SK-N-SH (cell line): ENCODE measurements at regions not wholly inside any gene's neighbourhood (a gene's known extent, or its start where the extent isn't known, plus 50 kb on each side); places are given as distances from the start of the nearest gene placed in this dataset.

Experiments
- CTCF ChIA-PET: fragments of 300-600, 350-600 bp; formaldehyde crosslinking; extraction: SDS; loops from one replicate; lab custom pipeline; 2021; lab: Yijun Ruan, JAX
- POLR2A ChIA-PET: fragments of 350-600 bp; sonication (Branson Sonifier 250); formaldehyde crosslinking; extraction: SDS; loops from one replicate; lab custom pipeline; 2020; ENCODE audit warnings: antibody characterized with exemption, inconsistent platforms; lab: Yijun Ruan, JAX
- DNase-seq: peaks from one replicate; pipeline ENCODE4 v3.0.0; 2012
- H2AFZ ChIP-seq: fragments of 200-600 bp; sonication (generic); 2 replicates; pipeline ENCODE4 v1.8.1; 2016; ENCODE audit warnings: antibody characterized with exemption, mild to moderate bottlenecking, low read depth
- H3F3A ChIP-seq: fragments of 200-600 bp; sonication (generic); replicated peaks from 2 replicates; pipeline ENCODE3; 2016; ENCODE audit warnings: antibody characterized with exemption, mild to moderate bottlenecking; ENCODE audit not compliant: insufficient read depth
- H3K27ac ChIP-seq, 2 experiments: fragments of 200-500 bp in 1 of 2; fragments of 200-600 bp in 1 of 2; sonication (Bioruptor generic) in 1 of 2; sonication (generic), shearing (Covaris generic) in 1 of 2; 2 replicates each; pipeline versions ENCODE4 v1.5.1 to v1.6.1; 2014 to 2016; ENCODE audit warnings: low read depth in 2 of 2, inconsistent platforms in 1 of 2, low read length in 1 of 2, mild to moderate bottlenecking in 1 of 2, mixed read lengths in 1 of 2
- H3K27me3 ChIP-seq: fragments of 200-600 bp; sonication (generic), shearing (Covaris generic); 2 replicates; pipeline ENCODE4 v1.6.1; 2016; ENCODE audit warnings: mixed run types; ENCODE audit not compliant: insufficient read depth
- H3K36me3 ChIP-seq, 2 experiments: fragments of 200-500 bp in 1 of 2; fragments of 200-600 bp in 1 of 2; sonication (Bioruptor generic) in 1 of 2; sonication (generic) in 1 of 2; replicated peaks in 1 of 2; 2 replicates each; pipeline versions ENCODE3 to v1.5.1; 2014 to 2016; ENCODE audit warnings: low read length in 1 of 2, mild to moderate bottlenecking in 1 of 2; ENCODE audit not compliant: insufficient read depth in 2 of 2, control insufficient read depth in 1 of 2
- H3K4me1 ChIP-seq, 2 experiments: fragments of 200-500 bp in 1 of 2; fragments of 200-600 bp in 1 of 2; sonication (Bioruptor generic) in 1 of 2; sonication (generic), shearing (Covaris generic) in 1 of 2; 2 replicates each; pipeline versions ENCODE4 v1.5.1 to v1.6.1; 2014 to 2016; ENCODE audit warnings: low read depth in 1 of 2, low read length in 1 of 2, mixed run types in 1 of 2; ENCODE audit not compliant: insufficient read depth in 2 of 2, control insufficient read depth in 1 of 2
- H3K4me2 ChIP-seq: fragments of 200-600 bp; sonication (generic), shearing (Covaris generic); 2 replicates; pipeline ENCODE4 v1.6.1; 2017; ENCODE audit warnings: mixed run types
- H3K4me3 ChIP-seq, 2 experiments: fragments of 200-500 bp in 1 of 2; fragments of 200-600 bp in 1 of 2; sonication (Bioruptor generic) in 1 of 2; sonication (generic), shearing (Covaris generic) in 1 of 2; 2 replicates each; pipeline versions ENCODE4 v1.5.1 to v1.8.1; 2014 to 2016; ENCODE audit warnings: low read depth in 2 of 2, inconsistent platforms in 1 of 2, low read length in 1 of 2, mild to moderate bottlenecking in 1 of 2, mixed read lengths in 1 of 2, moderate library complexity in 1 of 2
- H3K79me2 ChIP-seq: fragments of 200-600 bp; sonication (generic); 2 replicates; pipeline ENCODE4 v1.8.1; 2017; ENCODE audit warnings: mild to moderate bottlenecking; ENCODE audit not compliant: insufficient read depth
- H3K9ac ChIP-seq: fragments of 200-600 bp; sonication (generic); 2 replicates; pipeline ENCODE4 v1.6.1; 2017; ENCODE audit warnings: mixed run types
- H3K9me2 ChIP-seq: fragments of 200-600 bp; sonication (generic); 2 replicates; pipeline ENCODE4 v1.6.1; 2017; ENCODE audit warnings: mixed run types
- H3K9me3 ChIP-seq: fragments of 200-600 bp; sonication (generic); 2 replicates; pipeline ENCODE4 v1.6.1; 2017; ENCODE audit warnings: mixed run types, mild to moderate bottlenecking, moderate library complexity
- H4K20me1 ChIP-seq: fragments of 200-600 bp; sonication (generic); 2 replicates; pipeline ENCODE4 v1.6.1; 2017; ENCODE audit warnings: mild to moderate bottlenecking, mixed run types; ENCODE audit not compliant: insufficient read depth
- ELF1 ChIP-seq: IDR thresholded peaks from 2 replicates; pipeline ENCODE4 v1.4.0; 2012
- EP300 ChIP-seq, 2 experiments: IDR thresholded peaks; 2 replicates each; pipeline versions ENCODE4 v1.4.0 to v1.6.1; 2012; ENCODE audit warnings: borderline replicate concordance in 1 of 2, low read depth in 1 of 2, low read length in 1 of 2
- FOXJ3 ChIP-seq: sonication (generic); formaldehyde crosslinking; IDR thresholded peaks from 2 replicates; pipeline ENCODE4 v1.5.1; 2020; ENCODE audit warnings: mild to moderate bottlenecking, missing genetic modification reagents
- GATA2 ChIP-seq: sonication (generic); formaldehyde crosslinking; IDR thresholded peaks from 2 replicates; pipeline ENCODE4 v1.5.0; 2020; ENCODE audit warnings: mild to moderate bottlenecking, missing genetic modification reagents
- MXI1 ChIP-seq: IDR thresholded peaks from 2 replicates; pipeline ENCODE4 v1.6.1; 2012; ENCODE audit warnings: mild to moderate bottlenecking, low read depth, low read length, improper control_type of control experiment
- SIN3A ChIP-seq: IDR thresholded peaks from 2 replicates; pipeline ENCODE4 v1.6.1; 2012; ENCODE audit warnings: low read depth, mild to moderate bottlenecking, low read length, moderate library complexity, borderline replicate concordance
- TEAD4 ChIP-seq: IDR thresholded peaks from 2 replicates; pipeline ENCODE4 v1.4.0; 2012; ENCODE audit warnings: mild to moderate bottlenecking, borderline replicate concordance; ENCODE audit not compliant: insufficient read depth
- WGBS: methylation state at CpG from one replicate; pipeline ENCODE4 v1.1.6; 2017; ENCODE audit warnings: low lambda C conversion rate; 5-methylcytosine and 5-hydroxymethylcytosine counted together
- TF ChIP-seq, protein P1 (sequence below): IDR thresholded peaks from 2 replicates; pipeline ENCODE4 v1.4.0; 2012; ENCODE audit warnings: low read depth, borderline replicate concordance
- TF ChIP-seq, protein P2 (sequence below): IDR thresholded peaks from 2 replicates; pipeline ENCODE4 v1.4.0; 2012; ENCODE audit warnings: low read depth
- TF ChIP-seq, protein P3 (sequence below): IDR thresholded peaks from 2 replicates; pipeline ENCODE4 v1.6.1; 2012; ENCODE audit warnings: mild to moderate bottlenecking, low read depth, low read length, moderate library complexity
- TF ChIP-seq, protein P4 (sequence below): IDR thresholded peaks from 2 replicates; pipeline ENCODE4; 2012
- TF ChIP-seq, protein P5 (sequence below): fragments of 150-350 bp; IDR thresholded peaks from 2 replicates; pipeline ENCODE4 v1.6.1; 2017; ENCODE audit warnings: antibody characterized with exemption, low read length, low read depth, borderline replicate concordance

DNA sequence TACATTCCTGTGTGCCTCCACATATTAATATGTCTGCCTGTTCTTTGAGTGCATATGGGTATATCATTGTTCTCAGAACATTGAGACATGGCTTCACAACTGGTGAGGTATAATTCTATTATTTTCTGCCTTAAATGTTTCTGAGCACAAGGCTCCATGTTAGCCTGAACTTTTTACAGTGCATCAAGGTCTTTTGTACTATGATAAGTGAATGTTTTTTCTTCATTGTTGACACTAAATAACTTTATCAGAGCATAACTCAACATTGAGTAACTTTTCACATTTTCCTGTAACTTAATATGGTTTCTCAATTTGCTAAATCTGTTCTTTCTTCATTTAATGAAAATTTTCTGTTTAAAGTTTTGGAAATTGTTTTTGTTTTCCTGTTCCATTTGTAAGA, 262.9 kb downstream of the HNMT start (continued):
- TF ChIP-seq, protein P1, sequence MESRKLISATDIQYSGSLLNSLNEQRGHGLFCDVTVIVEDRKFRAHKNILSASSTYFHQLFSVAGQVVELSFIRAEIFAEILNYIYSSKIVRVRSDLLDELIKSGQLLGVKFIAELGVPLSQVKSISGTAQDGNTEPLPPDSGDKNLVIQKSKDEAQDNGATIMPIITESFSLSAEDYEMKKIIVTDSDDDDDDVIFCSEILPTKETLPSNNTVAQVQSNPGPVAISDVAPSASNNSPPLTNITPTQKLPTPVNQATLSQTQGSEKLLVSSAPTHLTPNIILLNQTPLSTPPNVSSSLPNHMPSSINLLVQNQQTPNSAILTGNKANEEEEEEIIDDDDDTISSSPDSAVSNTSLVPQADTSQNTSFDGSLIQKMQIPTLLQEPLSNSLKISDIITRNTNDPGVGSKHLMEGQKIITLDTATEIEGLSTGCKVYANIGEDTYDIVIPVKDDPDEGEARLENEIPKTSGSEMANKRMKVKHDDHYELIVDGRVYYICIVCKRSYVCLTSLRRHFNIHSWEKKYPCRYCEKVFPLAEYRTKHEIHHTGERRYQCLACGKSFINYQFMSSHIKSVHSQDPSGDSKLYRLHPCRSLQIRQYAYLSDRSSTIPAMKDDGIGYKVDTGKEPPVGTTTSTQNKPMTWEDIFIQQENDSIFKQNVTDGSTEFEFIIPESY: no peak
- TF ChIP-seq ELF1 (no peak), FOXJ3 (CRISPR knock-in tag) (no peak), MXI1 (no peak), GATA2 (CRISPR knock-in tag) (no peak)
- TF ChIP-seq, protein P2, sequence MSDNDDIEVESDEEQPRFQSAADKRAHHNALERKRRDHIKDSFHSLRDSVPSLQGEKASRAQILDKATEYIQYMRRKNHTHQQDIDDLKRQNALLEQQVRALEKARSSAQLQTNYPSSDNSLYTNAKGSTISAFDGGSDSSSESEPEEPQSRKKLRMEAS: no peak
- TF ChIP-seq, all 33 proteins: peak for 0

DNA sequence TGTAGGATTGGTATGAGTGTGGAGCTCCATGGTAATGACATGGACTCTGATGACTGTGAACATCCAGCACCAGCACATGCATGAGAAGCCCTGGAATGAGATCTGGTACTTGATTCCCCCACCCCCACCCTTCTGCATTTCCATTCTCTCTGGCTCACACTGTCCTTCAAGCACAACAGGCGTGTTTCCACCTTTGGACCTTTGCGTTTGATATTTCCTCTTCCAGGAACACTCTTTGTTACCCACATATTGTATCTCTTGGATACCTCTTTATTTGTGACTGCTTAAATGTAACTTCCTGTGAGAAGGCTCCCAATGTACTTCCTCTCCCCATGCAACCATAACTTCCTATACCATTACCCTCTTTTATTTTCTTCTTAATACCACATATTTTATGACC, 263.8 kb downstream of the HNMT start:
- Histone ChIP-seq H3K9me3 (no peaks in the 10 kb centered on the region), H3K4me2 (no peak overlapping the region), H2AFZ (no peak overlapping the region), H3K79me2 (no peaks in the 10 kb centered on the region), H3K9ac (no peak overlapping the region), H4K20me1 (no peaks in the 10 kb centered on the region), H3K4me1 (no peaks in the 10 kb centered on the region), H3K4me3 (no peak overlapping the region), H3K9me2 (no peaks in the 10 kb centered on the region), H3K36me3 (no peaks in the 10 kb centered on the region), H3K27ac (no peak overlapping the region), H3F3A (no peaks in the 10 kb centered on the region), H3K27me3 (no peaks in the 10 kb centered on the region)
- ChIA-PET POLR2A (no interaction called here), CTCF (no interaction called here)
- DNase-seq: no peak
- WGBS: 93% methylated on average over 2 of the region's 2 CpGs
- TF ChIP-seq, protein P3, sequence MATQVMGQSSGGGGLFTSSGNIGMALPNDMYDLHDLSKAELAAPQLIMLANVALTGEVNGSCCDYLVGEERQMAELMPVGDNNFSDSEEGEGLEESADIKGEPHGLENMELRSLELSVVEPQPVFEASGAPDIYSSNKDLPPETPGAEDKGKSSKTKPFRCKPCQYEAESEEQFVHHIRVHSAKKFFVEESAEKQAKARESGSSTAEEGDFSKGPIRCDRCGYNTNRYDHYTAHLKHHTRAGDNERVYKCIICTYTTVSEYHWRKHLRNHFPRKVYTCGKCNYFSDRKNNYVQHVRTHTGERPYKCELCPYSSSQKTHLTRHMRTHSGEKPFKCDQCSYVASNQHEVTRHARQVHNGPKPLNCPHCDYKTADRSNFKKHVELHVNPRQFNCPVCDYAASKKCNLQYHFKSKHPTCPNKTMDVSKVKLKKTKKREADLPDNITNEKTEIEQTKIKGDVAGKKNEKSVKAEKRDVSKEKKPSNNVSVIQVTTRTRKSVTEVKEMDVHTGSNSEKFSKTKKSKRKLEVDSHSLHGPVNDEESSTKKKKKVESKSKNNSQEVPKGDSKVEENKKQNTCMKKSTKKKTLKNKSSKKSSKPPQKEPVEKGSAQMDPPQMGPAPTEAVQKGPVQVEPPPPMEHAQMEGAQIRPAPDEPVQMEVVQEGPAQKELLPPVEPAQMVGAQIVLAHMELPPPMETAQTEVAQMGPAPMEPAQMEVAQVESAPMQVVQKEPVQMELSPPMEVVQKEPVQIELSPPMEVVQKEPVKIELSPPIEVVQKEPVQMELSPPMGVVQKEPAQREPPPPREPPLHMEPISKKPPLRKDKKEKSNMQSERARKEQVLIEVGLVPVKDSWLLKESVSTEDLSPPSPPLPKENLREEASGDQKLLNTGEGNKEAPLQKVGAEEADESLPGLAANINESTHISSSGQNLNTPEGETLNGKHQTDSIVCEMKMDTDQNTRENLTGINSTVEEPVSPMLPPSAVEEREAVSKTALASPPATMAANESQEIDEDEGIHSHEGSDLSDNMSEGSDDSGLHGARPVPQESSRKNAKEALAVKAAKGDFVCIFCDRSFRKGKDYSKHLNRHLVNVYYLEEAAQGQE: no peak
- TF ChIP-seq SIN3A (no peak), TEAD4 (no peak), EP300 (IDR thresholded peaks at IDR 0.05; ENCODE audit: borderline replicate concordance in 1 of 2, low read depth in 1 of 2, low read length in 1 of 2) (no peak)
- TF ChIP-seq, protein P4, sequence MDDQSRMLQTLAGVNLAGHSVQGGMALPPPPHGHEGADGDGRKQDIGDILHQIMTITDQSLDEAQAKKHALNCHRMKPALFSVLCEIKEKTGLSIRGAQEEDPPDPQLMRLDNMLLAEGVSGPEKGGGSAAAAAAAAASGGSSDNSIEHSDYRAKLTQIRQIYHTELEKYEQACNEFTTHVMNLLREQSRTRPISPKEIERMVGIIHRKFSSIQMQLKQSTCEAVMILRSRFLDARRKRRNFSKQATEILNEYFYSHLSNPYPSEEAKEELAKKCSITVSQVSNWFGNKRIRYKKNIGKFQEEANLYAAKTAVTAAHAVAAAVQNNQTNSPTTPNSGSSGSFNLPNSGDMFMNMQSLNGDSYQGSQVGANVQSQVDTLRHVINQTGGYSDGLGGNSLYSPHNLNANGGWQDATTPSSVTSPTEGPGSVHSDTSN: no peak
- TF ChIP-seq, protein P5, sequence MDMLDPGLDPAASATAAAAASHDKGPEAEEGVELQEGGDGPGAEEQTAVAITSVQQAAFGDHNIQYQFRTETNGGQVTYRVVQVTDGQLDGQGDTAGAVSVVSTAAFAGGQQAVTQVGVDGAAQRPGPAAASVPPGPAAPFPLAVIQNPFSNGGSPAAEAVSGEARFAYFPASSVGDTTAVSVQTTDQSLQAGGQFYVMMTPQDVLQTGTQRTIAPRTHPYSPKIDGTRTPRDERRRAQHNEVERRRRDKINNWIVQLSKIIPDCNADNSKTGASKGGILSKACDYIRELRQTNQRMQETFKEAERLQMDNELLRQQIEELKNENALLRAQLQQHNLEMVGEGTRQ: no peak
